SK-N-SH treated with all-trans-retinoic acid at 6 μM for 48 hours (cell line): ENCODE measurements at regions not wholly inside any gene's neighbourhood (a gene's known extent, or its start where the extent isn't known, plus 50 kb on each side); places are given as distances from the start of the nearest gene placed in this dataset.

ENCODE experiments used
- ATAC-seq: fragments of 200-7000 bp; cut with Tn5 transposase; 3 replicates; pipeline ENCODE4 v1.9.1; 2020; ENCODE audit warnings: mild to moderate bottlenecking, moderate library complexity
- ARNTL ChIP-seq: fragments of 450-650 bp; formaldehyde crosslinking; IDR thresholded peaks from 2 replicates; pipeline ENCODE4 v1.5.0; 2020; ENCODE audit warnings: low read depth, mild to moderate bottlenecking, moderate library complexity, borderline replicate concordance
- BACH2 ChIP-seq: fragments of 250-450 bp; sonication (Bioruptor Pico); IDR thresholded peaks from 2 replicates; pipeline ENCODE4 v1.9.0; 2021; ENCODE audit warnings: mild to moderate bottlenecking, borderline replicate concordance
- CREB5 ChIP-seq: fragments of 250-450 bp; sonication (Bioruptor Pico); IDR thresholded peaks from 2 replicates; pipeline ENCODE4 v1.5.1; 2020; ENCODE audit warnings: low read depth, mild to moderate bottlenecking, moderate library complexity
- CSDC2 ChIP-seq: fragments of 250-450 bp; sonication (Bioruptor Pico); IDR thresholded peaks from 2 replicates; pipeline ENCODE4 v1.5.0; 2020; ENCODE audit warnings: mild to moderate bottlenecking, moderate library complexity
- CSRNP3 ChIP-seq: fragments of 250-450 bp; sonication (Bioruptor Pico); IDR thresholded peaks from 2 replicates; pipeline ENCODE4 v1.5.1; 2021; ENCODE audit warnings: mild to moderate bottlenecking, moderate library complexity
- ESRRG ChIP-seq: fragments of 250-450 bp; sonication (Bioruptor Pico); IDR thresholded peaks from 2 replicates; pipeline ENCODE4 v1.6.1; 2021; ENCODE audit warnings: mild to moderate bottlenecking
- GLIS3 ChIP-seq: fragments of 250-450 bp; sonication (Bioruptor Pico); IDR thresholded peaks from 2 replicates; pipeline ENCODE4 v1.5.0; 2020; ENCODE audit warnings: mild to moderate bottlenecking, moderate library complexity
- ISL1 ChIP-seq: fragments of 250-450 bp; sonication (Bioruptor Pico); IDR thresholded peaks from 2 replicates; pipeline ENCODE4 v2.1.2; 2022; ENCODE audit warnings: mild to moderate bottlenecking, moderate library complexity
- OSR1 ChIP-seq: fragments of 250-450 bp; sonication (Bioruptor Pico); IDR thresholded peaks from 2 replicates; pipeline ENCODE4 v1.8.0; 2022; ENCODE audit warnings: moderate library complexity, mild to moderate bottlenecking, inconsistent platforms
- PATZ1 ChIP-seq: fragments of 250-450 bp; sonication (Bioruptor Pico); IDR thresholded peaks from 2 replicates; pipeline ENCODE4 v1.8.0; 2020; ENCODE audit warnings: mild to moderate bottlenecking, moderate library complexity, borderline replicate concordance
- PPARA ChIP-seq: fragments of 250-450 bp; sonication (Bioruptor Pico); IDR thresholded peaks from 2 replicates; pipeline ENCODE4 v1.5.0; 2020; ENCODE audit warnings: mild to moderate bottlenecking, borderline replicate concordance
- RARB ChIP-seq: fragments of 250-450 bp; sonication (Bioruptor Pico); IDR thresholded peaks from 2 replicates; pipeline ENCODE4 v1.8.0; 2021; ENCODE audit warnings: mild to moderate bottlenecking, moderate library complexity
- SNAI2 ChIP-seq: fragments of 250-450 bp; sonication (Bioruptor Pico); IDR thresholded peaks from 2 replicates; pipeline ENCODE4 v1.5.0; 2020; ENCODE audit warnings: mild to moderate bottlenecking, moderate library complexity
- TCF4 ChIP-seq: fragments of 250-450 bp; sonication (Bioruptor Pico); IDR thresholded peaks from 2 replicates; pipeline ENCODE4 v1.8.0; 2021; ENCODE audit warnings: mild to moderate bottlenecking, moderate library complexity, borderline replicate concordance
- TOX ChIP-seq: fragments of 250-450 bp; sonication (Bioruptor Pico); IDR thresholded peaks from 2 replicates; pipeline ENCODE4 v1.8.0; 2021; ENCODE audit warnings: mild to moderate bottlenecking, moderate library complexity, borderline replicate concordance
- ZC3H10 ChIP-seq: fragments of 250-450 bp; sonication (Bioruptor Pico); IDR thresholded peaks from 2 replicates; pipeline ENCODE4 v1.5.1; 2021; ENCODE audit warnings: mild to moderate bottlenecking, moderate library complexity
- ZFP3 ChIP-seq: fragments of 250-450 bp; sonication (Bioruptor Pico); IDR thresholded peaks from 2 replicates; pipeline ENCODE4 v1.5.0; 2020; ENCODE audit warnings: mild to moderate bottlenecking, moderate library complexity
- ZFP30 ChIP-seq: fragments of 450-650 bp; formaldehyde crosslinking; IDR thresholded peaks from 2 replicates; pipeline ENCODE4 v1.5.0; 2022; ENCODE audit warnings: mild to moderate bottlenecking, moderate library complexity
- ZNF565 ChIP-seq: fragments of 450-650 bp; formaldehyde crosslinking; conservative IDR thresholded peaks from 2 replicates; pipeline ENCODE4 v1.5.0; 2020; ENCODE audit warnings: low read depth, mild to moderate bottlenecking, moderate library complexity
- ZNF70 ChIP-seq: fragments of 450-650 bp; formaldehyde crosslinking; IDR thresholded peaks from 2 replicates; pipeline ENCODE4 v1.5.0; 2020; ENCODE audit warnings: mild to moderate bottlenecking, moderate library complexity
- ZNF8 ChIP-seq: fragments of 450-650 bp; formaldehyde crosslinking; IDR thresholded peaks from 2 replicates; pipeline ENCODE4 v1.5.0; 2020; ENCODE audit warnings: mild to moderate bottlenecking, moderate library complexity

- TF ChIP-seq ARNTL, result no peak
- no peak for TF ChIP-seq ZC3H10 (CRISPR knock-in tag)
- no peak for TF ChIP-seq OSR1 (CRISPR knock-in tag)
- no peak for TF ChIP-seq TCF4 (CRISPR knock-in tag)
- TF ChIP-seq CREB5 (CRISPR knock-in tag), result no peak
Observed at GRCh38 chr6:106823732-106824351, 150.7 kb downstream of the CD24 start (continued).

- no peak for ATAC-seq
- TF ChIP-seq RARB (no peak), ESRRG (CRISPR knock-in tag) (no peak), ARNTL (no peak)
Observed at GRCh38 chr6:106823058-106823457, 151.5 kb downstream of the CD24 start.

- TF ChIP-seq TOX (no peak), ESRRG (CRISPR knock-in tag) (no peak), CSDC2 (no peak), ZNF70 (no peak), ARNTL (no peak), ISL1 (CRISPR knock-in tag) (no peak), RARB (no peak)
- ATAC-seq, result no peak
Observed at GRCh38 chr6:106820412-106820852, 154.1 kb downstream of the CD24 start.

- no peak for TF ChIP-seq ISL1 (CRISPR knock-in tag)
- no peak for TF ChIP-seq TOX
- no peak for TF ChIP-seq ARNTL
- no peak for TF ChIP-seq ZC3H10 (CRISPR knock-in tag)
- no peak for TF ChIP-seq ESRRG (CRISPR knock-in tag)
- TF ChIP-seq PPARA, result no peak
- no peak for TF ChIP-seq ZFP30 (CRISPR knock-in tag)
- no peak for TF ChIP-seq CSRNP3 (CRISPR knock-in tag)
- TF ChIP-seq RARB, result no peak
- TF ChIP-seq ZNF565 (CRISPR knock-in tag), result no peak
- TF ChIP-seq ZNF8 (CRISPR knock-in tag), result no peak
- no peak for TF ChIP-seq CREB5 (CRISPR knock-in tag)
- TF ChIP-seq BACH2 (CRISPR knock-in tag), result no peak
- no peak for TF ChIP-seq CSDC2
- no peak for TF ChIP-seq SNAI2
- TF ChIP-seq PATZ1 (CRISPR knock-in tag), result no peak
- no peak for TF ChIP-seq OSR1 (CRISPR knock-in tag)
- no peak for TF ChIP-seq TCF4 (CRISPR knock-in tag)
- no peak for TF ChIP-seq ZNF70
- no peak for ATAC-seq
Observed at GRCh38 chr6:106811088-106811686, 163.3 kb downstream of the CD24 start.

GRCh38 chr6:106808758-106809157 is 165.8 kb downstream of the CD24 start:
- TF ChIP-seq TCF4 (CRISPR knock-in tag) (no peak), PPARA (no peak), GLIS3 (CRISPR knock-in tag) (no peak), ZNF70 (no peak), SNAI2 (no peak), ZFP30 (CRISPR knock-in tag) (no peak), ZNF8 (CRISPR knock-in tag) (no peak), CREB5 (CRISPR knock-in tag) (no peak), PATZ1 (CRISPR knock-in tag) (no peak), ZFP3 (CRISPR knock-in tag) (no peak), TOX (no peak), ZNF565 (CRISPR knock-in tag) (no peak), ARNTL (no peak), OSR1 (CRISPR knock-in tag) (no peak), CSDC2 (no peak), CSRNP3 (CRISPR knock-in tag) (no peak), BACH2 (CRISPR knock-in tag) (no peak), ESRRG (CRISPR knock-in tag) (no peak)
- TF ChIP-seq, all 23 proteins: peak for 0
- no peak for ATAC-seq
